ENCODE measurements at regions not wholly inside any gene's neighbourhood (a gene's known extent, or its start where the extent isn't known, plus 50 kb on each side); places are given as distances from the start of the nearest gene placed in this dataset.

GRCh38 chr1:10863886-10864285, 67.4 kb upstream of the CASZ1 start:
- peaks cover 0 to 43% (median 28%) of the 10 kb centered on the region in 4 donors for H3K4me1 ChIP-seq
- no peak overlapping the region for H3K27ac ChIP-seq
- intact Hi-C loops (cut with DNase I; ENCODE audit: low total_unique reads) = no loop called here

GRCh38 chr1:10864776-10865175, 68.3 kb upstream of the CASZ1 start:
- Histone ChIP-seq H3K4me1 (peaks cover 0 to 43% (median 28%) of the 10 kb centered on the region in 4 donors), H3K36me3 (no peaks in the 10 kb centered on the region), H3K27ac (no peak overlapping the region), H3K27me3 (peaks cover 0 to 37% of the 10 kb centered on the region in 2 donors), H3K4me3 (no peak overlapping the region), H3K9me3 (no peaks in the 10 kb centered on the region)
- no peak for DNase-seq
- TF ChIP-seq CTCF (IDR thresholded peaks at IDR 0.05) = no peak
- intact Hi-C loops (cut with DNase I; ENCODE audit: low total_unique reads) = loop anchor here (5.0 kb wide), 1 partner anchor 357 kb away; no protein-coding TSS in a partner anchor

More at GRCh38 chr1:10863886-10864285, 67.4 kb upstream of the CASZ1 start:
- Histone ChIP-seq H3K27me3 (peaks cover 0 to 28% of the 10 kb centered on the region in 2 donors), H3K36me3 (no peaks in the 10 kb centered on the region), H3K4me3 (no peak overlapping the region), H3K9me3 (no peaks in the 10 kb centered on the region)
- no peak for TF ChIP-seq CTCF (IDR thresholded peaks at IDR 0.05)
- DNase-seq = no peak

- Histone ChIP-seq H3K4me3 (no peak overlapping the region), H3K27me3 (peaks cover 0 to 46% of the 10 kb centered on the region in 2 donors), H3K27ac (no peak overlapping the region), H3K4me1 (peaks cover 0 to 43% (median 28%) of the 10 kb centered on the region in 4 donors), H3K9me3 (no peaks in the 10 kb centered on the region), H3K36me3 (no peaks in the 10 kb centered on the region)
- intact Hi-C loops (cut with DNase I; ENCODE audit: low total_unique reads) = loop anchor here (5.0 kb wide), 1 partner anchor 358 kb away; no protein-coding TSS in a partner anchor
- DNase-seq = no peak
- TF ChIP-seq CTCF (IDR thresholded peaks at IDR 0.05) = no peak
Observed at GRCh38 chr1:10865518-10866320, 69.3 kb upstream of the CASZ1 start.

- no peak for DNase-seq
- peaks cover 0 to 42% (median 28%) of the 10 kb centered on the region in 4 donors for H3K4me1 ChIP-seq
- no peak for TF ChIP-seq CTCF (IDR thresholded peaks at IDR 0.05)
- intact Hi-C loops (cut with DNase I; ENCODE audit: low total_unique reads) = loop anchor here (5.0 kb wide), 1 partner anchor 359 kb away; no protein-coding TSS in a partner anchor
- peak overlapping the region; percentile 36 to 59 for H3K4me3 ChIP-seq
- H3K9me3 ChIP-seq = no peaks in the 10 kb centered on the region
- H3K27me3 ChIP-seq = peaks cover 0 to 51% of the 10 kb centered on the region in 2 donors
- H3K27ac ChIP-seq = no peak overlapping the region
- H3K36me3 ChIP-seq = no peaks in the 10 kb centered on the region
Observed at GRCh38 chr1:10866321-10867093, 70.1 kb upstream of the CASZ1 start.

- no peaks in the 10 kb centered on the region for H3K9me3 ChIP-seq
- TF ChIP-seq CTCF (IDR thresholded peaks at IDR 0.05) = peak; percentile 58 to 86
- DNase-seq = peak in 1 of 2 donors; percentile 48
- peak overlapping the region; percentile 36 to 59 for H3K4me3 ChIP-seq
- peaks cover 0 to 35% (median 27%) of the 10 kb centered on the region in 4 donors for H3K4me1 ChIP-seq
- H3K27me3 ChIP-seq = peaks cover 0 to 58% of the 10 kb centered on the region in 2 donors
- intact Hi-C loops (cut with DNase I; ENCODE audit: low total_unique reads) = loop anchor here (5.0 kb wide), 1 partner anchor 360 kb away; no protein-coding TSS in a partner anchor
- H3K36me3 ChIP-seq = no peaks in the 10 kb centered on the region
- no peak overlapping the region for H3K27ac ChIP-seq
Observed at GRCh38 chr1:10867138-10867721, 70.8 kb upstream of the CASZ1 start.

All from tibial artery (tissue), 4 donors.